ENCODE measurements at regions not wholly inside any gene's neighbourhood (a gene's known extent, or its start where the extent isn't known, plus 50 kb on each side); places are given as distances from the start of the nearest gene placed in this dataset.

DNA sequence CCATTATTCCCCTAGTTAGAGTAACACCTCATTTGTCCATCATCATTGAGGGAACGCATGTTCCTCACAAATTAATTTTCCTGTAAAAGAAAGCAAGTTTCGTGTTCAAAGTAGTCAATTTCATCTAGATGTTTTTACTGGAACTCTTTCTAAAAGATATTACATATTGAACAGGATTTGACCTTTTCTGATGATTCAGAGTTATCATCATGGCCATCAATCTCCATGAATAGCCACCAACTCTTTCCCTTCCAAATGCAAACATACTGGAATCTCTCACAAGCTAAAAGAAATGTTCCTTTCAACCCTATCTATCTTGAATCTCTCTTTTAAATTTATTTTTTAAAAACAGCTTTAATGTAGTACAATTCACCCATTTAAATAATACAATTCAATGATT is 263.1 kb upstream of the FAR2 start:
- TF ChIP-seq POLR2A (IDR thresholded peaks at IDR 0.05; ENCODE audit: low read length) (no peak), GATA1 (IDR thresholded peaks at IDR 0.05; ENCODE audit: low read depth, low read length) (no peak)

All from erythroblast (primary cell).